Sigmoid colon (tissue), 6 donors: ENCODE measurements at regions not wholly inside any gene's neighbourhood (a gene's known extent, or its start where the extent isn't known, plus 50 kb on each side); places are given as distances from the start of the nearest gene placed in this dataset.

ENCODE experiments used
- DNase-seq: peaks from one replicate; pipeline ENCODE4 v3.0.0-alpha.2; 2019
- H3K27ac ChIP-seq, 4 donors: fragments of 200-600 bp; sonication (generic); one replicate each; pipeline ENCODE4 v1.5.1; 2016 to 2019; ENCODE audit warnings: mild to moderate bottlenecking in 1 of 4
- H3K27me3 ChIP-seq, 3 donors: fragments of 200-600 bp; sonication (generic); one replicate each; pipeline ENCODE4 v1.5.1; 2019; ENCODE audit warnings: mild to moderate bottlenecking in 1 of 3
- H3K36me3 ChIP-seq, 4 donors: fragments of 200-600 bp; sonication (generic); one replicate each; pipeline ENCODE4 v1.5.1; 2016 to 2019
- H3K4me1 ChIP-seq, 4 donors: fragments of 200-600 bp; sonication (generic); one replicate each; pipeline ENCODE4 v1.5.1; 2017 to 2019
- H3K4me3 ChIP-seq, 4 donors: fragments of 200-600 bp; sonication (generic); one replicate each; pipeline ENCODE4 v1.5.1; 2017 to 2019; ENCODE audit warnings: mild to moderate bottlenecking in 2 of 4, moderate library complexity in 1 of 4
- H3K9me3 ChIP-seq, 4 donors: fragments of 200-600 bp in 3 of 4; sonication (generic) in 3 of 4; one replicate each; pipeline versions ENCODE4 v1.5.1 to v1.6.1; 2013 to 2019
- CTCF ChIP-seq, 4 experiments: fragments of 450-650 bp in 3 of 4; fragments of 200-600 bp in 1 of 4; IDR thresholded peaks; one replicate each; pipeline ENCODE4 v1.5.1; 2016 to 2019; ENCODE audit warnings: antibody characterized with exemption in 4 of 4, mild to moderate bottlenecking in 3 of 4, moderate library complexity in 2 of 4
- EP300 ChIP-seq, 4 donors: sonication (generic); formaldehyde crosslinking; IDR thresholded peaks; one replicate each; pipeline ENCODE4 v1.6.1; 2017; ENCODE audit warnings: antibody characterized with exemption in 4 of 4
- POLR2A ChIP-seq, 2 donors: fragments of 450-650 bp; IDR thresholded peaks; one replicate each; pipeline ENCODE4 v1.6.1; 2016; ENCODE audit warnings: antibody characterized with exemption in 2 of 2, mild to moderate bottlenecking in 2 of 2, moderate library complexity in 2 of 2
- POLR2AphosphoS5 ChIP-seq, 4 donors: sonication (generic); formaldehyde crosslinking; IDR thresholded peaks; one replicate each; pipeline ENCODE4 v1.6.1; 2017; ENCODE audit warnings: antibody characterized with exemption in 4 of 4
- WGBS, 2 donors: extraction: QIAGEN DNeasy Blood & Tissue Kit; methylation state at CpG; one replicate each; pipeline ENCODE4 v1.1.7; 2013; 5-methylcytosine and 5-hydroxymethylcytosine counted together
- intact Hi-C: fragments of 100-400 bp; cut with DNase I; formaldehyde crosslinking; loops from one replicate; pipeline ENCODE4 v1.15.1; 2023
- donor health status: healthy with polysubstance abuse.
- donor health status: healthy.

- DNase-seq = no peak
- no peaks in the 10 kb centered on the region for H3K9me3 ChIP-seq
- no peaks in the 10 kb centered on the region for H3K36me3 ChIP-seq
- H3K27me3 ChIP-seq = peaks cover 0 to 11% (median 0%) of the 10 kb centered on the region in 3 donors
- H3K4me3 ChIP-seq = no peak overlapping the region
- intact Hi-C loops = no loop called here
- TF ChIP-seq EP300 (IDR thresholded peaks at IDR 0.05) (no peak), CTCF (IDR thresholded peaks at IDR 0.05) (no peak), POLR2AphosphoS5 (IDR thresholded peaks at IDR 0.05) (no peak), POLR2A (IDR thresholded peaks at IDR 0.05) (no peak)
- no peaks in the 10 kb centered on the region for H3K4me1 ChIP-seq
- H3K27ac ChIP-seq = no peak overlapping the region
- 45 to 53% methylated on average over 19 of the region's 19 CpGs for WGBS, 2 donors
Observed at GRCh38 chr2:216315802-216316603, 56.3 kb downstream of the MARCHF4 start.

DNA sequence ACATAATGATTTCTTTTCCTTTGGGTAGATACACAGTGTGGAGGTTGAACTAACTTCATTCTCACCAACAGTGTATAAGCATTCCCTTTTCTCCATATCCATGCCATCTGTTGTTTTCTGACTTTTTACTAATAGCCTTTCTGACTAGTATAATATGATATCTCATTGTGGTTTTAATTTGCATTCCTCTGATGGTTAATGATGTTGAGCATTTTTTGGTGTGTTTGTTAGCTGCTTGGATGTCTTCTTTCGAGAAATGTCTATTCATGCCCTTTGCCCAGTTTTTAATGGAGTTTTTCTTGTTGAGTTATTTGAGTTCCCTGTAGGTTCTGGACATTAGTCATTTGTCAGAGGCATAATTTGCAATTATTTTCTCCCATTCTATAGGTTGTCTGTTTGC is 59.8 kb downstream of the MARCHF4 start:
- WGBS, 2 donors = 80 to 91% methylated on average over 1 of the region's 1 CpG
- Histone ChIP-seq H3K4me3 (no peak overlapping the region), H3K27ac (no peak overlapping the region), H3K9me3 (no peaks in the 10 kb centered on the region), H3K4me1 (no peaks in the 10 kb centered on the region), H3K27me3 (peaks cover 0 to 11% (median 0%) of the 10 kb centered on the region in 3 donors), H3K36me3 (no peaks in the 10 kb centered on the region)
- TF ChIP-seq EP300 (IDR thresholded peaks at IDR 0.05) = no peak
- TF ChIP-seq CTCF (IDR thresholded peaks at IDR 0.05) = no peak
- TF ChIP-seq POLR2A (IDR thresholded peaks at IDR 0.05) = no peak
- TF ChIP-seq POLR2AphosphoS5 (IDR thresholded peaks at IDR 0.05) = no peak
- DNase-seq = no peak
- intact Hi-C loops = no loop called here

GRCh38 chr2:216308576-216308975 is 63.7 kb downstream of the MARCHF4 start:
- intact Hi-C loops = no loop called here
- TF ChIP-seq POLR2A (IDR thresholded peaks at IDR 0.05) = no peak
- TF ChIP-seq POLR2AphosphoS5 (IDR thresholded peaks at IDR 0.05) = no peak
- TF ChIP-seq EP300 (IDR thresholded peaks at IDR 0.05) = no peak
- no peak for TF ChIP-seq CTCF (IDR thresholded peaks at IDR 0.05)
- Histone ChIP-seq H3K4me3 (no peak overlapping the region), H3K4me1 (no peaks in the 10 kb centered on the region), H3K27me3 (no peaks in the 10 kb centered on the region), H3K9me3 (no peaks in the 10 kb centered on the region), H3K27ac (no peak overlapping the region), H3K36me3 (no peaks in the 10 kb centered on the region)
- no peak for DNase-seq
- WGBS, 2 donors = 61 to 66% methylated on average over 5 of the region's 5 CpGs

DNA sequence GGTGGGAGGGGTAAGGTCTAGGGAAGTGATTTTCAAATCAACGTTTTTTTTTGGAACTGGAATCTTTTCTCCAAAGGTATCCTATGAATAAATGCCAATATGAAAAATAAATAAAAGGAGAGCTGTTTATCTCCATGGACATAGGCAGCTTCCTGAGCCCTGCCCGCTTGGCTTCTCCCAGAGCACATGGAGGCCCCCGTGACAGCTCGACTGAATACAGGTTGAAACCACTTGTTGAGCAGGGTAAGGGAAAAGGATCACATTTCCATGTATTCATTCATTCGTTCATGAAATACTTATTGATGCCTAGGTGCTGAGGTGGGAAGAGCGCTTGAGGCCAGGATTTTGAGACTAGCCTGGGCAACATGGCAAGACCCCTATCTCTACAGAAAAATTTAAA is 64.8 kb downstream of the MARCHF4 start:
- Histone ChIP-seq H3K4me1 (no peaks in the 10 kb centered on the region), H3K27ac (no peak overlapping the region), H3K36me3 (no peaks in the 10 kb centered on the region), H3K4me3 (no peak overlapping the region), H3K27me3 (no peaks in the 10 kb centered on the region), H3K9me3 (no peaks in the 10 kb centered on the region)
- intact Hi-C loops = no loop called here
- DNase-seq = no peak
- 68 to 75% methylated on average over 6 of the region's 6 CpGs for WGBS, 2 donors
- TF ChIP-seq EP300 (IDR thresholded peaks at IDR 0.05) (no peak), POLR2AphosphoS5 (IDR thresholded peaks at IDR 0.05) (no peak), CTCF (IDR thresholded peaks at IDR 0.05) (no peak), POLR2A (IDR thresholded peaks at IDR 0.05) (no peak)

GRCh38 chr2:216306868-216307267 is 65.4 kb downstream of the MARCHF4 start:
- no peak for TF ChIP-seq CTCF (IDR thresholded peaks at IDR 0.05)
- no peak overlapping the region for H3K27ac ChIP-seq
- H3K36me3 ChIP-seq = no peaks in the 10 kb centered on the region
- WGBS, 2 donors = 40 to 41% methylated on average over 6 of the region's 6 CpGs
- intact Hi-C loops = no loop called here
- no peaks in the 10 kb centered on the region for H3K4me1 ChIP-seq
- no peak overlapping the region for H3K4me3 ChIP-seq
- no peaks in the 10 kb centered on the region for H3K9me3 ChIP-seq
- H3K27me3 ChIP-seq = no peaks in the 10 kb centered on the region
- no peak for DNase-seq
